HG03025 (cell line): ENCODE measurements at regions not wholly inside any gene's neighbourhood (a gene's known extent, or its start where the extent isn't known, plus 50 kb on each side); places are given as distances from the start of the nearest gene placed in this dataset.

Source experiments
- ATAC-seq: cut with Tn5 transposase; IDR thresholded peaks from one replicate; pipeline ENCODE4 v1.9.1; 2021; ENCODE audit warnings: mild to moderate bottlenecking, moderate library complexity; ENCODE audit not compliant: unreplicated experiment, low FRiP score

- ATAC-seq: no peak
Observed at GRCh38 chr4:161237495-161237894, 926.3 kb downstream of the FSTL5 start.

GRCh38 chr4:161225327-161225726 lies 938.5 kb downstream of the FSTL5 start:
- no peak for ATAC-seq

- no peak for ATAC-seq
Observed at GRCh38 chr4:161222889-161223288, 940.9 kb downstream of the FSTL5 start.

GRCh38 chr4:161208564-161208963 lies 955.2 kb downstream of the FSTL5 start:
- ATAC-seq: no peak

- no peak for ATAC-seq
Observed at GRCh38 chr4:161206528-161207080, 957.2 kb downstream of the FSTL5 start.

GRCh38 chr4:161203865-161204264 lies 959.9 kb downstream of the FSTL5 start:
- ATAC-seq: no peak

GRCh38 chr4:161197912-161198311 lies 965.9 kb downstream of the FSTL5 start:
- ATAC-seq: no peak

GRCh38 chr4:161197474-161197873 lies 966.3 kb downstream of the FSTL5 start:
- no peak for ATAC-seq

GRCh38 chr4:161189286-161190134 lies 974.3 kb downstream of the FSTL5 start:
- no peak for ATAC-seq

GRCh38 chr4:161188578-161188977 lies 975.2 kb downstream of the FSTL5 start:
- no peak for ATAC-seq

GRCh38 chr4:161187569-161187968 lies 976.2 kb downstream of the FSTL5 start:
- ATAC-seq: no peak

GRCh38 chr4:161186750-161187149 lies 977.0 kb downstream of the FSTL5 start:
- ATAC-seq: no peak

- ATAC-seq: no peak
Observed at GRCh38 chr4:161186012-161186411, 977.8 kb downstream of the FSTL5 start.

- no peak for ATAC-seq
Observed at GRCh38 chr4:161183729-161184128, 980.1 kb downstream of the FSTL5 start.

GRCh38 chr4:161182913-161183312 lies 980.9 kb downstream of the FSTL5 start:
- no peak for ATAC-seq

GRCh38 chr4:161178310-161178709 lies 985.5 kb downstream of the FSTL5 start:
- ATAC-seq: no peak

- ATAC-seq: no peak
Observed at GRCh38 chr4:161172396-161173026, 991.3 kb downstream of the FSTL5 start.

GRCh38 chr4:161167539-161167938 lies 996.3 kb downstream of the FSTL5 start:
- no peak for ATAC-seq

- no peak for ATAC-seq
Observed at GRCh38 chr4:161160718-161161117, 1003.1 kb downstream of the FSTL5 start.

- ATAC-seq: no peak
Observed at GRCh38 chr4:161148051-161148450, 1015.7 kb downstream of the FSTL5 start.

GRCh38 chr4:161143375-161143774 lies 1020.4 kb downstream of the FSTL5 start:
- no peak for ATAC-seq

GRCh38 chr4:161134795-161135194 lies 1029.0 kb downstream of the FSTL5 start:
- no peak for ATAC-seq
